CD4-positive, alpha-beta T cell (primary cell): ENCODE measurements at regions not wholly inside any gene's neighbourhood (a gene's known extent, or its start where the extent isn't known, plus 50 kb on each side); places are given as distances from the start of the nearest gene placed in this dataset.

Experiments used
- ATAC-seq: fragments of 200-7000 bp; cut with Tn5 transposase; one replicate; pipeline ENCODE4 v1.10.0; 2022; ENCODE audit warnings: mild to moderate bottlenecking; ENCODE audit not compliant: poor library complexity
- CTCF ChIA-PET: fragments of 350-600 bp; sonication (Branson Sonifier 250); formaldehyde crosslinking; loops from one replicate; lab custom pipeline; 2021; ENCODE audit warnings: antibody characterized with exemption, inconsistent platforms; lab: Charles Lee
- POLR2A ChIA-PET: fragments of 350-600 bp; sonication (Branson Sonifier 250); formaldehyde crosslinking; loops from one replicate; lab custom pipeline; 2021; ENCODE audit warnings: antibody characterized with exemption, inconsistent platforms; lab: Charles Lee
- DNase-seq, 14 experiments: peaks; one replicate each; pipeline ENCODE4 v3.0.0-alpha.2; 2013 to 2020; ENCODE audit warnings: mixed read lengths in 2 of 14
- H3K27ac ChIP-seq, 2 donors: one replicate each; pipeline versions ENCODE4 v1.5.1 to v1.7.0; 2013; ENCODE audit warnings: low read length in 2 of 2, low read depth in 1 of 2, mild to moderate bottlenecking in 1 of 2
- H3K27me3 ChIP-seq, 2 experiments: 1 replicate in 1 of 2; 2 replicates in 1 of 2; pipeline versions ENCODE4 v1.6.1 to v1.7.0; 2013; ENCODE audit warnings: low read length in 2 of 2, control low read depth in 1 of 2, mild to moderate bottlenecking in 1 of 2, moderate library complexity in 1 of 2; ENCODE audit not compliant: insufficient read depth in 2 of 2, control insufficient read depth in 1 of 2
- H3K36me3 ChIP-seq: one replicate; pipeline ENCODE4 v1.6.1; 2013; ENCODE audit warnings: low read length, control low read depth; ENCODE audit not compliant: insufficient read depth
- H3K4me1 ChIP-seq: one replicate; pipeline ENCODE4 v1.6.1; 2013; ENCODE audit warnings: low read length, control low read depth; ENCODE audit not compliant: insufficient read depth
- H3K4me3 ChIP-seq: one replicate; pipeline ENCODE4 v1.5.1; 2013; ENCODE audit warnings: mild to moderate bottlenecking, low read length, moderate library complexity
- H3K9me3 ChIP-seq, 2 experiments: 1 replicate in 1 of 2; 2 replicates in 1 of 2; pipeline versions ENCODE4 v1.6.1 to v1.7.0; 2013; ENCODE audit warnings: low read length in 2 of 2, mild to moderate bottlenecking in 2 of 2, control low read depth in 1 of 2, moderate library complexity in 1 of 2; ENCODE audit not compliant: control insufficient read depth in 1 of 2, insufficient read depth in 1 of 2
- H3K27ac Mint-ChIP-seq: one replicate; pipeline ENCODE4 v1.8.0; 2020; ENCODE audit warnings: mixed read lengths
- H3K27me3 Mint-ChIP-seq: one replicate; pipeline ENCODE4 v1.8.0; 2021; ENCODE audit warnings: mixed read lengths
- H3K36me3 Mint-ChIP-seq: one replicate; pipeline ENCODE4 v1.8.0; 2021; ENCODE audit warnings: low read depth, mixed read lengths
- H3K4me1 Mint-ChIP-seq: one replicate; pipeline ENCODE4 v1.8.0; 2021; ENCODE audit warnings: low read depth, mixed read lengths
- H3K4me3 Mint-ChIP-seq: one replicate; pipeline ENCODE4 v1.8.0; 2020; ENCODE audit warnings: mild to moderate bottlenecking, mixed read lengths
- H3K9me3 Mint-ChIP-seq: one replicate; pipeline ENCODE4 v1.8.0; 2020; ENCODE audit warnings: mixed read lengths
- CTCF ChIP-seq: fragments of 200-600 bp; IDR thresholded peaks from one replicate; pipeline ENCODE4 v1.8.0; 2022; ENCODE audit warnings: antibody characterized with exemption, mild to moderate bottlenecking
- intact Hi-C, 2 experiments: fragments of 100-400 bp; cut with DNase I in 1 of 2; cut with micrococcal nuclease in 1 of 2; formaldehyde crosslinking; loops; one replicate each; pipeline versions ENCODE4 v1.15.1 to v1.9.0; 2023 to 2025; cut with DNase I, micrococcal nuclease

- Mint-ChIP-seq H3K36me3 (no peaks in the 10 kb centered on the region), H3K27ac (no peak overlapping the region), H3K4me3 (no peak overlapping the region), H3K27me3 (no peaks in the 10 kb centered on the region), H3K9me3 (peaks cover 5% of the 10 kb centered on the region), H3K4me1 (no peaks in the 10 kb centered on the region)
- H3K27me3 ChIP-seq = no peaks in the 10 kb centered on the region
- H3K9me3 ChIP-seq = peaks cover 0 to 5% of the 10 kb centered on the region in 2 experiments
- no peak for ATAC-seq
- no peaks in the 10 kb centered on the region for H3K36me3 ChIP-seq
- TF ChIP-seq CTCF = no peak
- H3K4me3 ChIP-seq = no peak overlapping the region
- ChIA-PET CTCF (no interaction called here), POLR2A (no interaction called here)
- DNase-seq = no peak
- intact Hi-C loops = no loop called here
- no peak overlapping the region for H3K27ac ChIP-seq
- H3K4me1 ChIP-seq = no peaks in the 10 kb centered on the region
Measured at GRCh38 chr7:115593111-115593510, 437.5 kb downstream of the TFEC start.

GRCh38 chr7:115585015-115585718, 445.4 kb downstream of the TFEC start:
- H3K36me3 Mint-ChIP-seq = no peaks in the 10 kb centered on the region
- TF ChIP-seq CTCF = no peak
- no peak for ATAC-seq
- ChIA-PET POLR2A (no interaction called here), CTCF (no interaction called here)
- intact Hi-C loops = no loop called here
- H3K4me1 Mint-ChIP-seq = no peaks in the 10 kb centered on the region
- DNase-seq = no peak
- no peak overlapping the region for H3K27ac Mint-ChIP-seq
- Histone ChIP-seq H3K4me1 (no peaks in the 10 kb centered on the region), H3K36me3 (no peaks in the 10 kb centered on the region), H3K27ac (no peak overlapping the region), H3K27me3 (no peaks in the 10 kb centered on the region), H3K4me3 (no peak overlapping the region), H3K9me3 (no peaks in the 10 kb centered on the region)
- no peaks in the 10 kb centered on the region for H3K27me3 Mint-ChIP-seq
- no peaks in the 10 kb centered on the region for H3K9me3 Mint-ChIP-seq
- no peak overlapping the region for H3K4me3 Mint-ChIP-seq

- Mint-ChIP-seq H3K4me1 (no peaks in the 10 kb centered on the region), H3K27me3 (no peaks in the 10 kb centered on the region), H3K27ac (no peak overlapping the region), H3K9me3 (no peaks in the 10 kb centered on the region), H3K36me3 (no peaks in the 10 kb centered on the region), H3K4me3 (no peak overlapping the region)
- Histone ChIP-seq H3K36me3 (no peaks in the 10 kb centered on the region), H3K27ac (no peak overlapping the region), H3K27me3 (no peaks in the 10 kb centered on the region), H3K4me1 (no peaks in the 10 kb centered on the region), H3K9me3 (no peaks in the 10 kb centered on the region), H3K4me3 (no peak overlapping the region)
- DNase-seq (no peak), ATAC-seq (no peak)
- no peak for TF ChIP-seq CTCF
- intact Hi-C loops = no loop called here
- POLR2A ChIA-PET = no interaction called here
- CTCF ChIA-PET = interaction anchor here (1.2 kb wide), 1 partner anchor 9 kb away, joined by 4 read pairs; no protein-coding TSS in a partner anchor
Measured at GRCh38 chr7:115582956-115583355, 447.6 kb downstream of the TFEC start.
